GM13976 (cell line): ENCODE measurements at regions not wholly inside any gene's neighbourhood (a gene's known extent, or its start where the extent isn't known, plus 50 kb on each side); places are given as distances from the start of the nearest gene placed in this dataset.

Experiments used
- DNase-seq: peaks from one replicate; pipeline ENCODE4 v3.0.0; 2012; ENCODE audit warnings: low spot score
- CTCF ChIP-seq: IDR thresholded peaks from 2 replicates; pipeline ENCODE4 v1.5.1; 2012; ENCODE audit warnings: borderline replicate concordance, mild to moderate bottlenecking; ENCODE audit not compliant: insufficient read depth; ENCODE audit errors: extremely low read depth, missing control alignments, control extremely low read depth
- in situ Hi-C: fragments of 300-500 bp; cut with MboI; formaldehyde crosslinking; loops from one replicate; pipeline ENCODE4 v1.12.0; 2022; ENCODE audit warnings: low sequenced_read_pairs, mixed read lengths, inconsistent platforms; ENCODE audit not compliant: unreplicated experiment

DNA sequence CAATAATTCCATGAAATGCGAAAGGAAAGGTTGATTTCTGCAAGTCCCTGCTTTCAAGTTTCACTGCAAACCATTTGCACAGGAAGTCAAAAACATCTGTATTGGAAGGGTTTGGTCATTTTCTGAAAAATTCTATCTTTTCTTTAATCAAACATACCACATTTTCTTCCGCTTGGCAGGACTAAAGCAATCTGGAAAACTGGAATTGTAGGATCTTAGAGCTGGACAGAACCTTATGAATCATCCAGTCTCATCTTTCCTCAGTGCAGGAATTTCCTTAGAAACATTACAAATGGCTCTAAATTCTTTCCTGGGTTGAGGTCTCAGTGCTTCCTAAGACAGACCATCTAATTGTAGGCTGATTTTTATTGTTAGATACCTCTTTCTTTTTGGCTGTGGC, 111.5 kb upstream of the ELAC2 start:
- no peak for DNase-seq
- in situ Hi-C loops: no loop called here
- TF ChIP-seq CTCF: no peak

DNA sequence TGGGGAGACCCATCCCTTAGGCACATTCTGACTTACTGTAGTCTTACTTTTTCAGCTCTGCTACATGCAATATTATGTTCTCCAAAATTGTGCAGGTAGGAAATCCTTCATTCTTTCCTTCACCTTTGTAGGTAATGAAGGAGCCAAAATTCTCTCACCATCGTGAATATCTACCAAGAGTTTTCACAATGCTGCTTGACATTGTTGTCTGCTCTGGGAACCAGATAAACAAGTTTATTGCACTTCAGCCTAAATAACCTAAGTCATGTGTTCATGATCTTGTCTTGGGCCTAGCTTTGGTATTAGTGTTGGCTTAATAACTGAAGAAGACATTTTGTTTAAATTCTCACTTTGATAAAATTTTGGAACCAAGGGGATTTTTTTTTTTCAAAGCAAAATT, 110.8 kb upstream of the ELAC2 start:
- no peak for TF ChIP-seq CTCF
- in situ Hi-C loops: no loop called here

GRCh38 chr17:13127921-13128602, 110.2 kb upstream of the ELAC2 start:
- in situ Hi-C loops: no loop called here
- TF ChIP-seq CTCF: no peak
- DNase-seq: no peak

More for the DNA sequence above, 110.8 kb upstream of the ELAC2 start:
- DNase-seq: no peak

DNA sequence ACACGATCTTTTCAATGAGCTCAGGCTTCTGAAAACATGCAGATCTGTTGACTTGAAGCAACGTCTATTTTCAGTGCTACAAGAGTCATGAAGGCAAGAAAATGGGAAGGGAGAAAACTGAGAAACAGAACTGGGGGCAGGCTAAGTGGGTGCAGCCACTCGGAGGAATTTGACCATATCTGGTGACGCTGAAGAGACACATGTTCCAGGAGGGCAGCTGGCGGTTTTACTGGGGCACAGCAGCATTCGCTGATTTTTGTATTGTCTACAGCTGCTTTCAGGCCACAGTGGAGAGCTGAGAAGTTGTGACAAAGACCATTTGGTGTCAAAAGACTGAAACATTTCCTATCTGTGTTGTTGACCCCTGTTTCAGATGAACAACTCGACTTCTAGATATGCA, 103.0 kb upstream of the ELAC2 start:
- DNase-seq: no peak
- in situ Hi-C loops: no loop called here
- TF ChIP-seq CTCF: no peak

- DNase-seq: no peak
- TF ChIP-seq CTCF: no peak
- in situ Hi-C loops: no loop called here
Measured at GRCh38 chr17:13118311-13118710, 100.5 kb upstream of the ELAC2 start.

DNA sequence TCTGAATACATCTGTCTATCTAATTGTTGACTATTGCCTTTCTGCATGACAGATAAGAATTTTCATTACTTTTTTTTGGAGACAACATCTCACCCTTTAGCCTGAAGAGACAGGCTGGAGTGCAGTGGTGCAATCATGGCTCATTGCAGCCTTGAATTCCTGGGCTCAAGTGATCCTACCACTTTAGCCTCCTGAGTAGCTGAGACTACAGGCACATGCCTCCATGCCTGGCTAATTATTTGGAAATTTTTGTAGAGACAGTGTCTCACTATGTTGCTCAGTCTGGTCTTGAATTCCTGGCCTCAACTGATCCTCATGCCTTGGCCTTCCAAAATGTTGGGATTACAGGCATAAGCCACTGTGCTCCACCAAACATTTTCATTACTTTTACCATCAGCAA, 99.8 kb upstream of the ELAC2 start:
- no peak for DNase-seq
- in situ Hi-C loops: no loop called here

More for the DNA sequence above, 99.8 kb upstream of the ELAC2 start:
- no peak for TF ChIP-seq CTCF
